Caco-2 (cell line): ENCODE measurements at regions not wholly inside any gene's neighbourhood (a gene's known extent, or its start where the extent isn't known, plus 50 kb on each side); places are given as distances from the start of the nearest gene placed in this dataset.

Experiments used
- BruUV-seq: library from RNA; stranded (reverse); fragments of 400-500 nt; replicated peaks from 2 replicates; lab custom pipeline; 2021; lab: Mats Ljungman, UMichigan
- CTCF ChIA-PET: fragments of 300-600 bp; sonication (Branson Sonifier 250); formaldehyde crosslinking; loops from one replicate; lab custom pipeline; 2022; ENCODE audit warnings: antibody characterized with exemption; lab: Charles Lee
- POLR2A ChIA-PET: fragments of 300-600 bp; sonication (Branson Sonifier 250); formaldehyde crosslinking; loops from one replicate; lab custom pipeline; 2022; ENCODE audit warnings: antibody characterized with exemption; lab: Charles Lee
- DNase-seq, 2 experiments: peaks; one replicate each; pipeline versions ENCODE4 v3.0.0 to v3.0.0-alpha.2; 2020 to 2022
- H3K27me3 ChIP-seq: replicated peaks from 2 replicates; pipeline ENCODE4 v1.6.0; 2011; ENCODE audit warnings: low read length; ENCODE audit not compliant: control insufficient read depth, insufficient read depth
- H3K36me3 ChIP-seq: 2 replicates; pipeline ENCODE4 v1.5.1; 2011; ENCODE audit warnings: low read length; ENCODE audit not compliant: control insufficient read depth, insufficient read depth
- H3K4me1 ChIP-seq: fragments of 250-450 bp; sonication (Bioruptor Pico); 2 replicates; pipeline ENCODE4 v1.5.1; 2020; ENCODE audit warnings: mild to moderate bottlenecking
- H3K4me3 ChIP-seq: 2 replicates; pipeline ENCODE4 v1.5.1; 2011; ENCODE audit warnings: low read depth, mild to moderate bottlenecking, control low read depth, low read length
- H3K9me3 ChIP-seq: fragments of 250-450 bp; sonication (Bioruptor Pico); 2 replicates; pipeline ENCODE4 v1.5.1; 2020; ENCODE audit warnings: mild to moderate bottlenecking, moderate library complexity
- H3K27ac Mint-ChIP-seq: one replicate; pipeline ENCODE4 v1.8.0; 2022; ENCODE audit warnings: mixed read lengths; ENCODE audit not compliant: unreplicated experiment
- H3K27me3 Mint-ChIP-seq: one replicate; pipeline ENCODE4 v1.8.0; 2022; ENCODE audit warnings: mixed read lengths; ENCODE audit not compliant: insufficient read depth, unreplicated experiment
- H3K36me3 Mint-ChIP-seq: one replicate; pipeline ENCODE4 v1.8.0; 2022; ENCODE audit warnings: mild to moderate bottlenecking, mixed read lengths; ENCODE audit not compliant: insufficient read depth, unreplicated experiment
- H3K4me1 Mint-ChIP-seq: one replicate; pipeline ENCODE4 v1.8.0; 2022; ENCODE audit warnings: low read depth, mixed read lengths; ENCODE audit not compliant: unreplicated experiment
- H3K4me3 Mint-ChIP-seq: one replicate; pipeline ENCODE4 v1.8.0; 2022; ENCODE audit warnings: mild to moderate bottlenecking, moderate library complexity, mixed read lengths; ENCODE audit not compliant: unreplicated experiment
- H3K9me3 Mint-ChIP-seq: one replicate; pipeline ENCODE4 v1.8.0; 2022; ENCODE audit warnings: mixed read lengths; ENCODE audit not compliant: unreplicated experiment
- CTCF ChIP-seq, 2 experiments: fragments of 200-600 bp in 1 of 2; IDR thresholded peaks; 1 replicate in 1 of 2; 2 replicates in 1 of 2; pipeline versions ENCODE4 v1.5.1 to v1.8.0; 2011 to 2022; ENCODE audit warnings: antibody characterized with exemption in 1 of 2, control low read depth in 1 of 2, inconsistent platforms in 1 of 2, low read depth in 1 of 2, low read length in 1 of 2, mild to moderate bottlenecking in 1 of 2, moderate library complexity in 1 of 2; ENCODE audit not compliant: insufficient read depth in 1 of 2, severe bottlenecking in 1 of 2, unreplicated experiment in 1 of 2
- intact Hi-C: fragments of 100-400 bp; cut with micrococcal nuclease; formaldehyde crosslinking; loops from one replicate; pipeline ENCODE4 v1.10.0; 2022; ENCODE audit not compliant: unreplicated experiment

GRCh38 chr12:67111182-67111581 is 158.0 kb upstream of the CAND1 start:
- Histone ChIP-seq H3K27me3 (no peaks in the 10 kb centered on the region), H3K4me3 (no peak overlapping the region), H3K9me3 (peaks cover 3% of the 10 kb centered on the region; the same call in 1 of the 2 replicates), H3K4me1 (no peaks in the 10 kb centered on the region), H3K36me3 (no peaks in the 10 kb centered on the region)
- no peak overlapping the region for H3K27ac Mint-ChIP-seq
- no TSS peak for BruUV-seq
- ChIA-PET CTCF (no interaction called here), POLR2A (no interaction called here)
- no peak for TF ChIP-seq CTCF (IDR thresholded peaks at IDR 0.05; ENCODE audit: insufficient read depth in 1 of 2, low read depth in 1 of 2, low read length in 1 of 2, severe bottlenecking in 1 of 2, unreplicated experiment in 1 of 2)
- H3K4me1 Mint-ChIP-seq: no peaks in the 10 kb centered on the region
- H3K27me3 Mint-ChIP-seq: peaks cover 7% of the 10 kb centered on the region
- no peaks in the 10 kb centered on the region for H3K36me3 Mint-ChIP-seq
- H3K9me3 Mint-ChIP-seq: peaks cover 13% of the 10 kb centered on the region
- intact Hi-C loops: no loop called here
- no peak overlapping the region for H3K4me3 Mint-ChIP-seq
- DNase-seq: no peak

DNA sequence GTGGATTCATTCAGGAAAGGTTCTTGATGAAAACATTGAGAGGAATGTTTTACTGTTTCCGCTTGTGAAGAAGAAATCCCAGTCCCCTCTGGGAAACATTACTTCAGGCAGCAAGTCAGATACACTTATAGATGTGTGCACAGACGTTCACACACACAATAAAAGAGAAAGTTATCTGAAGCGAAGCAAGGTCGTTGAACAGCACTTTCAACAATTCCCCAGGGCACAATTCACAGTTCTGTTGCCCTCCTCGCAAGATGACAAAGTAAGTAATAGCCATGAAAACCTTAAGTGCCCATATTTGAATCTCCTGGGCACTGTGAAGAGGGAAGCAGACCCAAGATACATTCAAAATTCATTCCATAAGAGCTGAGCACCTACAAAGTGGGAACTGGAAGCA is 156.6 kb upstream of the CAND1 start:
- CTCF ChIA-PET: no interaction called here
- no peak overlapping the region for H3K27ac Mint-ChIP-seq

DNA sequence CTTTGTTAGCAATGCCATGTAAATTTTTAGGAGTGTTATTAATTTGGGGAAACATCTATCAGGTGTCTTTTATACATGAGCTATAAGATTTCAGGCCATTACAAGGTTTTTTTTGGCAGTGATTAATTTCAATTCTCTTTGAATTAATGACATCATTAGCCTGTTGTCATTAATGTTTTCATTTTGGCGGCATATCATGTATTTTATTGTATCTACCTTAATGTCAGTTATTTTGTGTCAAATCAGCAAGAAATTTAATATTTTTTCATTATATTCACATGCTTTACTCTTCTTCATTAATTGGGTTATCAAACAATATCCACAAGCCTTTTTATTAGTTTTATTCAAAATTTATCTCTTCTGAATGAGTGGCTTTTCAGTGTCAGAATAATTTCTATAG is 153.0 kb upstream of the CAND1 start:
- Mint-ChIP-seq H3K27ac (no peak overlapping the region), H3K9me3 (no peaks in the 10 kb centered on the region), H3K4me1 (no peaks in the 10 kb centered on the region), H3K36me3 (no peaks in the 10 kb centered on the region), H3K4me3 (no peak overlapping the region), H3K27me3 (peaks cover 11% of the 10 kb centered on the region)
- Histone ChIP-seq H3K9me3 (no peaks in the 10 kb centered on the region), H3K4me1 (no peaks in the 10 kb centered on the region), H3K36me3 (no peaks in the 10 kb centered on the region), H3K27me3 (no peaks in the 10 kb centered on the region), H3K4me3 (no peak overlapping the region)
- intact Hi-C loops: no loop called here
- DNase-seq: no peak
- ChIA-PET POLR2A (no interaction called here), CTCF (no interaction called here)
- BruUV-seq: no TSS peak
- TF ChIP-seq CTCF (IDR thresholded peaks at IDR 0.05; ENCODE audit: insufficient read depth in 1 of 2, low read depth in 1 of 2, low read length in 1 of 2, severe bottlenecking in 1 of 2, unreplicated experiment in 1 of 2): no peak

More for the DNA sequence above, 156.6 kb upstream of the CAND1 start:
- H3K27me3 Mint-ChIP-seq: peaks cover 6% of the 10 kb centered on the region
- no peaks in the 10 kb centered on the region for H3K4me1 Mint-ChIP-seq
- H3K4me3 Mint-ChIP-seq: no peak overlapping the region
- H3K4me3 ChIP-seq: no peak overlapping the region
- no peaks in the 10 kb centered on the region for H3K9me3 Mint-ChIP-seq
- no peak for DNase-seq
- H3K27me3 ChIP-seq: no peaks in the 10 kb centered on the region
- H3K36me3 Mint-ChIP-seq: no peaks in the 10 kb centered on the region
- TF ChIP-seq CTCF (IDR thresholded peaks at IDR 0.05; ENCODE audit: insufficient read depth in 1 of 2, low read depth in 1 of 2, low read length in 1 of 2, severe bottlenecking in 1 of 2, unreplicated experiment in 1 of 2): no peak
- intact Hi-C loops: no loop called here
- H3K9me3 ChIP-seq: no peaks in the 10 kb centered on the region
- no TSS peak for BruUV-seq
- H3K4me1 ChIP-seq: no peaks in the 10 kb centered on the region
- no peaks in the 10 kb centered on the region for H3K36me3 ChIP-seq
- POLR2A ChIA-PET: no interaction called here
